NCI-H2171 treated with DMSO at 0.1 percent for 48 hours (cell line): ENCODE measurements at regions not wholly inside any gene's neighbourhood (a gene's known extent, or its start where the extent isn't known, plus 50 kb on each side); places are given as distances from the start of the nearest gene placed in this dataset.

Experiments used
- DNase-seq: peaks from one replicate; lab custom pipeline; 2025; lab: John Stamatoyannopoulos, UW

GRCh38 chr6:105608711-105609374 lies 206.0 kb upstream of the PREP start:
- DNase-seq: no peak

- DNase-seq: no peak
These were observed 205.0 kb upstream of the PREP start for GRCh38 chr6:105607636-105608621.

GRCh38 chr6:105606831-105607463 lies 204.1 kb upstream of the PREP start:
- no peak for DNase-seq

- DNase-seq: no peak
These were observed 201.7 kb upstream of the PREP start for GRCh38 chr6:105604587-105604884.

GRCh38 chr6:105603788-105604586 lies 201.1 kb upstream of the PREP start:
- no peak for DNase-seq

- DNase-seq: no peak
These were observed 198.8 kb upstream of the PREP start for GRCh38 chr6:105601541-105602236.

GRCh38 chr6:105600336-105601260 lies 197.7 kb upstream of the PREP start:
- no peak for DNase-seq

GRCh38 chr6:105598264-105598663 lies 195.4 kb upstream of the PREP start:
- DNase-seq: no peak

GRCh38 chr6:105596284-105596755 lies 193.4 kb upstream of the PREP start:
- no peak for DNase-seq

GRCh38 chr6:105595829-105596228 lies 192.9 kb upstream of the PREP start:
- no peak for DNase-seq

GRCh38 chr6:105594821-105595220 lies 191.9 kb upstream of the PREP start:
- DNase-seq: no peak

- no peak for DNase-seq
These were observed 191.2 kb upstream of the PREP start for GRCh38 chr6:105593805-105594671.

- DNase-seq: no peak
These were observed 190.3 kb upstream of the PREP start for GRCh38 chr6:105593056-105593690.

GRCh38 chr6:105592329-105592728 lies 189.4 kb upstream of the PREP start:
- DNase-seq: no peak

GRCh38 chr6:105591053-105591452 lies 188.2 kb upstream of the PREP start:
- DNase-seq: no peak

- DNase-seq: no peak
These were observed 185.3 kb upstream of the PREP start for GRCh38 chr6:105588123-105588710.

- no peak for DNase-seq
These were observed 184.7 kb upstream of the PREP start for GRCh38 chr6:105587349-105588122.
